Mesenchymal stem cell (in vitro differentiated cells and primary cell): ENCODE measurements at regions not wholly inside any gene's neighbourhood (a gene's known extent, or its start where the extent isn't known, plus 50 kb on each side); places are given as distances from the start of the nearest gene placed in this dataset.

Source experiments
- DNase-seq: peaks from one replicate; pipeline ENCODE4 v3.0.0-alpha.2; 2013
- H2AFZ ChIP-seq: one replicate; pipeline ENCODE4 v1.6.1; 2013; ENCODE audit warnings: low read depth, mild to moderate bottlenecking, control low read depth, inconsistent platforms, low read length, moderate library complexity
- H2AK5ac ChIP-seq: 2 replicates; pipeline ENCODE4 v1.6.1; 2013; ENCODE audit warnings: low read length, moderate library complexity, mild to moderate bottlenecking, inconsistent platforms; ENCODE audit not compliant: severe bottlenecking
- H2BK120ac ChIP-seq: one replicate; pipeline ENCODE4 v1.6.1; 2013; ENCODE audit warnings: low read depth, mild to moderate bottlenecking, inconsistent platforms, low read length, moderate library complexity
- H2BK12ac ChIP-seq, 2 experiments: one replicate each; pipeline ENCODE4 v1.6.1; 2013; ENCODE audit warnings: inconsistent platforms in 2 of 2, low read length in 2 of 2, mild to moderate bottlenecking in 2 of 2, moderate library complexity in 2 of 2, control low read depth in 1 of 2
- H2BK15ac ChIP-seq: one replicate; pipeline ENCODE4 v1.6.1; 2013; ENCODE audit warnings: mild to moderate bottlenecking, low read depth, inconsistent platforms; ENCODE audit not compliant: poor library complexity, severe bottlenecking
- H2BK5ac ChIP-seq: 2 replicates; pipeline ENCODE4 v1.6.1; 2013; ENCODE audit warnings: low read depth, mild to moderate bottlenecking, low read length, control low read depth, inconsistent platforms; ENCODE audit not compliant: poor library complexity, severe bottlenecking
- H3K14ac ChIP-seq, 2 experiments: one replicate each; pipeline ENCODE4 v1.6.1; 2013; ENCODE audit warnings: inconsistent platforms in 2 of 2, low read length in 2 of 2, control low read depth in 1 of 2, mild to moderate bottlenecking in 1 of 2, moderate library complexity in 1 of 2
- H3K18ac ChIP-seq, 2 experiments: one replicate each; pipeline ENCODE4 v1.6.1; 2013; ENCODE audit warnings: inconsistent platforms in 2 of 2, low read length in 2 of 2, control low read depth in 1 of 2, low read depth in 1 of 2, mild to moderate bottlenecking in 1 of 2
- H3K23ac ChIP-seq, 2 experiments: one replicate each; pipeline ENCODE4 v1.6.1; 2013; ENCODE audit warnings: inconsistent platforms in 2 of 2, low read length in 2 of 2, mild to moderate bottlenecking in 2 of 2, moderate library complexity in 2 of 2, control low read depth in 1 of 2
- H3K27ac ChIP-seq: 2 replicates; pipeline ENCODE4 v1.5.1; 2013; ENCODE audit warnings: mild to moderate bottlenecking, moderate library complexity, low read length, control low read depth, inconsistent platforms; ENCODE audit not compliant: poor library complexity, severe bottlenecking
- H3K27me3 ChIP-seq, 2 experiments: 2 replicates each; pipeline versions ENCODE4 v1.6.1 to v1.7.0; 2013; ENCODE audit warnings: low read length in 2 of 2, mild to moderate bottlenecking in 2 of 2, moderate library complexity in 2 of 2, control low read depth in 1 of 2, inconsistent platforms in 1 of 2; ENCODE audit not compliant: control insufficient read depth in 1 of 2, insufficient read depth in 1 of 2
- H3K36me3 ChIP-seq, 2 experiments: 2 replicates each; pipeline versions ENCODE4 v1.6.1 to v1.7.0; 2013; ENCODE audit warnings: low read length in 2 of 2, control low read depth in 1 of 2, inconsistent platforms in 1 of 2, low read depth in 1 of 2, mild to moderate bottlenecking in 1 of 2; ENCODE audit not compliant: insufficient read depth in 2 of 2, control insufficient read depth in 1 of 2
- H3K4ac ChIP-seq, 2 experiments: one replicate each; pipeline ENCODE4 v1.6.1; 2013; ENCODE audit warnings: inconsistent platforms in 2 of 2, low read length in 2 of 2, mild to moderate bottlenecking in 2 of 2, moderate library complexity in 2 of 2, control low read depth in 1 of 2, low read depth in 1 of 2
- H3K4me1 ChIP-seq: 2 replicates; pipeline ENCODE4 v1.6.1; 2013; ENCODE audit warnings: low read depth, low read length, control low read depth; ENCODE audit not compliant: control insufficient read depth, insufficient read depth
- H3K4me2 ChIP-seq: 2 replicates; pipeline ENCODE4 v1.6.1; 2013; ENCODE audit warnings: low read length, mild to moderate bottlenecking, inconsistent platforms; ENCODE audit not compliant: poor library complexity, severe bottlenecking
- H3K4me3 ChIP-seq, 2 experiments: 2 replicates each; pipeline versions ENCODE4 v1.5.1 to v1.7.0; 2013; ENCODE audit warnings: low read length in 2 of 2, mild to moderate bottlenecking in 2 of 2, control low read depth in 1 of 2, low read depth in 1 of 2; ENCODE audit not compliant: insufficient read depth in 1 of 2
- H3K79me1 ChIP-seq: replicated peaks from 2 replicates; pipeline ENCODE4 v1.6.1; 2013; ENCODE audit warnings: mild to moderate bottlenecking, control low read depth, low read length, inconsistent platforms; ENCODE audit not compliant: poor library complexity, severe bottlenecking
- H3K9ac ChIP-seq: 2 replicates; pipeline ENCODE4 v1.7.0; 2013; ENCODE audit warnings: mild to moderate bottlenecking, low read length, moderate library complexity
- H3K9me3 ChIP-seq: 2 replicates; pipeline ENCODE4 v1.7.0; 2013; ENCODE audit warnings: mild to moderate bottlenecking, low read length; ENCODE audit not compliant: control insufficient read depth
- H4K8ac ChIP-seq: one replicate; pipeline ENCODE4 v1.6.1; 2013; ENCODE audit warnings: inconsistent platforms, mild to moderate bottlenecking, low read length, moderate library complexity
- H4K91ac ChIP-seq: one replicate; pipeline ENCODE4 v1.6.1; 2013; ENCODE audit warnings: mild to moderate bottlenecking, low read length, inconsistent platforms
- WGBS: methylation state at CpG from one replicate; pipeline ENCODE4 v1.1.7; 2013; ENCODE audit warnings: mixed read lengths; 5-methylcytosine and 5-hydroxymethylcytosine counted together

GRCh38 chr22:48645766-48646165 lies 1181.9 kb downstream of the BRD1 start:
- H2BK5ac ChIP-seq, result no peak overlapping the region
- no peaks in the 10 kb centered on the region for H3K4me1 ChIP-seq
- H3K4ac ChIP-seq, result no peak overlapping the region
- no peak overlapping the region for H4K8ac ChIP-seq
- H4K91ac ChIP-seq, result peak overlapping the region; percentile 28
- no peak overlapping the region for H3K4me3 ChIP-seq
- no peak overlapping the region for H2BK120ac ChIP-seq
- H3K18ac ChIP-seq, result no peak overlapping the region
- H2AFZ ChIP-seq, result no peak overlapping the region
- H3K9me3 ChIP-seq, result no peaks in the 10 kb centered on the region
- H2BK12ac ChIP-seq, result no peak overlapping the region
- no peaks in the 10 kb centered on the region for H3K79me1 ChIP-seq
- no peak overlapping the region for H2BK15ac ChIP-seq
- H3K4me2 ChIP-seq, result no peak overlapping the region
- H3K23ac ChIP-seq, result no peak overlapping the region
- H3K36me3 ChIP-seq, result no peaks in the 10 kb centered on the region
- no peak for DNase-seq
- no peak overlapping the region for H3K14ac ChIP-seq
- H3K27ac ChIP-seq, result no peak overlapping the region
- no peak overlapping the region for H2AK5ac ChIP-seq
- H3K9ac ChIP-seq, result no peak overlapping the region
- H3K27me3 ChIP-seq, result no peaks in the 10 kb centered on the region
- WGBS, result 85% methylated on average over 16 of the region's 16 CpGs

- Histone ChIP-seq H3K4ac (no peak overlapping the region), H3K27me3 (no peaks in the 10 kb centered on the region), H3K4me2 (no peak overlapping the region), H3K36me3 (no peaks in the 10 kb centered on the region), H3K4me3 (no peak overlapping the region), H4K8ac (no peak overlapping the region), H3K79me1 (no peaks in the 10 kb centered on the region), H2BK15ac (no peak overlapping the region), H2BK12ac (no peak overlapping the region), H3K14ac (no peak overlapping the region), H3K27ac (no peak overlapping the region), H2BK5ac (no peak overlapping the region), H4K91ac (no peak overlapping the region), H2AFZ (no peak overlapping the region), H3K18ac (no peak overlapping the region), H3K9ac (no peak overlapping the region), H3K4me1 (no peaks in the 10 kb centered on the region), H2BK120ac (no peak overlapping the region), H3K9me3 (no peaks in the 10 kb centered on the region), H3K23ac (no peak overlapping the region), H2AK5ac (no peak overlapping the region)
- DNase-seq, result no peak
- 65% methylated on average over 6 of the region's 6 CpGs for WGBS
Observed at GRCh38 chr22:48644997-48645396, 1182.7 kb downstream of the BRD1 start.

- no peaks in the 10 kb centered on the region for H3K27me3 ChIP-seq
- no peak overlapping the region for H2BK12ac ChIP-seq
Observed at GRCh38 chr22:48644108-48644507, 1183.6 kb downstream of the BRD1 start.

GRCh38 chr22:48643066-48643731 lies 1184.5 kb downstream of the BRD1 start:
- Histone ChIP-seq H3K18ac (no peak overlapping the region), H3K14ac (no peak overlapping the region), H3K4ac (no peak overlapping the region), H3K4me1 (no peaks in the 10 kb centered on the region), H3K4me2 (no peak overlapping the region), H4K91ac (no peak overlapping the region), H3K9ac (no peak overlapping the region), H2BK5ac (no peak overlapping the region), H3K4me3 (no peak overlapping the region), H2AFZ (no peak overlapping the region), H3K9me3 (no peaks in the 10 kb centered on the region), H2BK15ac (no peak overlapping the region), H3K27me3 (no peaks in the 10 kb centered on the region), H2BK120ac (no peak overlapping the region), H3K27ac (no peak overlapping the region), H3K79me1 (no peaks in the 10 kb centered on the region), H3K23ac (no peak overlapping the region), H4K8ac (no peak overlapping the region), H3K36me3 (no peaks in the 10 kb centered on the region), H2AK5ac (no peak overlapping the region), H2BK12ac (no peak overlapping the region)
- DNase-seq, result no peak
- WGBS, result 87% methylated on average over 23 of the region's 23 CpGs

More at GRCh38 chr22:48644108-48644507, 1183.6 kb downstream of the BRD1 start:
- Histone ChIP-seq H2BK5ac (no peak overlapping the region), H3K4me3 (no peak overlapping the region), H4K8ac (no peak overlapping the region), H3K23ac (no peak overlapping the region), H3K9me3 (no peaks in the 10 kb centered on the region), H3K4me1 (no peaks in the 10 kb centered on the region), H3K9ac (no peak overlapping the region), H2BK120ac (no peak overlapping the region), H3K79me1 (no peaks in the 10 kb centered on the region), H3K4me2 (no peak overlapping the region), H3K36me3 (no peaks in the 10 kb centered on the region), H2AFZ (no peak overlapping the region), H3K18ac (no peak overlapping the region), H3K4ac (no peak overlapping the region), H3K14ac (no peak overlapping the region), H3K27ac (no peak overlapping the region), H2BK15ac (no peak overlapping the region), H4K91ac (no peak overlapping the region), H2AK5ac (no peak overlapping the region)
- no peak for DNase-seq
- 60% methylated on average over 4 of the region's 9 CpGs for WGBS
